IMR-90 (cell line): ENCODE measurements at regions not wholly inside any gene's neighbourhood (a gene's known extent, or its start where the extent isn't known, plus 50 kb on each side); places are given as distances from the start of the nearest gene placed in this dataset.

Source experiments
- ATAC-seq: fragments of 200-7000 bp; cut with Tn5 transposase; 2 replicates; pipeline ENCODE4 v1.9.1; 2020; ENCODE audit warnings: low read depth, mild to moderate bottlenecking, moderate library complexity
- BruUV-seq: library from RNA; stranded (reverse); fragments of 400-500 nt; replicated peaks from 2 replicates; lab custom pipeline; 2021; lab: Mats Ljungman, UMichigan
- CTCF ChIA-PET: fragments of 300-600 bp; formaldehyde crosslinking; extraction: SDS; loops from one replicate; lab custom pipeline; 2021; ENCODE audit warnings: antibody characterized with exemption; lab: Yijun Ruan, JAX
- POLR2A ChIA-PET: fragments of 300-600 bp; sonication (Branson Sonifier 250); formaldehyde crosslinking; loops from one replicate; lab custom pipeline; 2022; ENCODE audit warnings: antibody characterized with exemption; ENCODE audit not compliant: unreplicated experiment; lab: Charles Lee
- DNase-seq: peaks from one replicate; pipeline ENCODE4 v3.0.0; 2013
- H2AFZ ChIP-seq: replicated peaks from 2 replicates; pipeline ENCODE3; 2013; ENCODE audit warnings: low read length, mild to moderate bottlenecking; ENCODE audit not compliant: poor library complexity
- H2AK5ac ChIP-seq: 2 replicates; pipeline ENCODE4 v1.6.1; 2013; ENCODE audit warnings: low read depth, low read length, inconsistent platforms
- H2AK9ac ChIP-seq: replicated peaks from 2 replicates; pipeline ENCODE3; 2013; ENCODE audit warnings: mild to moderate bottlenecking, low read depth, low read length, moderate library complexity; ENCODE audit not compliant: poor library complexity
- H2BK120ac ChIP-seq: 2 replicates; pipeline ENCODE4 v1.6.1; 2013; ENCODE audit warnings: low read depth, low read length, inconsistent platforms
- H2BK15ac ChIP-seq: 3 replicates; pipeline ENCODE4 v1.6.1; 2013; ENCODE audit warnings: low read depth, low read length, inconsistent platforms
- H2BK20ac ChIP-seq: 2 replicates; pipeline ENCODE4 v1.6.1; 2013; ENCODE audit warnings: low read depth, mild to moderate bottlenecking, inconsistent platforms, low read length, moderate library complexity
- H2BK5ac ChIP-seq: 2 replicates; pipeline ENCODE4 v1.6.1; 2013; ENCODE audit warnings: mild to moderate bottlenecking, low read depth, low read length, inconsistent platforms; ENCODE audit not compliant: poor library complexity, severe bottlenecking
- H3K14ac ChIP-seq: replicated peaks from 2 replicates; pipeline ENCODE4 v1.6.1; 2013; ENCODE audit warnings: low read depth, low read length, inconsistent platforms
- H3K18ac ChIP-seq: 2 replicates; pipeline ENCODE4 v1.6.1; 2013; ENCODE audit warnings: low read depth, low read length, control low read depth
- H3K23ac ChIP-seq: 2 replicates; pipeline ENCODE4 v1.6.1; 2013; ENCODE audit warnings: low read depth, low read length, inconsistent platforms
- H3K27ac ChIP-seq: 2 replicates; pipeline ENCODE4 v1.5.1; 2013; ENCODE audit warnings: mild to moderate bottlenecking, control low read depth, low read length; ENCODE audit not compliant: insufficient read depth
- H3K27me3 ChIP-seq: 2 replicates; pipeline ENCODE4 v1.6.1; 2013; ENCODE audit warnings: low read length; ENCODE audit not compliant: control insufficient read depth, insufficient read depth
- H3K36me3 ChIP-seq: 2 replicates; pipeline ENCODE4 v1.6.1; 2013; ENCODE audit warnings: low read length, mixed read lengths; ENCODE audit not compliant: control insufficient read depth, insufficient read depth
- H3K4ac ChIP-seq: 2 replicates; pipeline ENCODE4 v1.6.1; 2013; ENCODE audit warnings: low read depth, low read length, inconsistent platforms
- H3K4me1 ChIP-seq: 2 replicates; pipeline ENCODE4 v1.6.1; 2013; ENCODE audit warnings: low read length, mixed read lengths; ENCODE audit not compliant: control insufficient read depth, insufficient read depth
- H3K4me2 ChIP-seq: 2 replicates; pipeline ENCODE4 v1.6.1; 2013; ENCODE audit warnings: low read depth, mild to moderate bottlenecking, control low read depth, low read length, moderate library complexity
- H3K4me3 ChIP-seq: 2 replicates; pipeline ENCODE4 v1.5.1; 2013; ENCODE audit warnings: low read depth, mild to moderate bottlenecking, control low read depth, low read length, moderate library complexity; ENCODE audit not compliant: insufficient read depth
- H3K56ac ChIP-seq: 2 replicates; pipeline ENCODE4 v1.6.1; 2013; ENCODE audit warnings: low read length, inconsistent platforms; ENCODE audit not compliant: insufficient read depth; ENCODE audit errors: extremely low read depth
- H3K79me1 ChIP-seq, 2 experiments: 2 replicates each; pipeline ENCODE4 v1.6.1; 2013; ENCODE audit warnings: low read length in 2 of 2, inconsistent platforms in 1 of 2, low read depth in 1 of 2
- H3K9ac ChIP-seq: 2 replicates; pipeline ENCODE4 v1.6.1; 2013; ENCODE audit warnings: low read depth, low read length, control low read depth
- H3K9me1 ChIP-seq: 2 replicates; pipeline ENCODE4 v1.6.1; 2013; ENCODE audit warnings: low read length, inconsistent platforms; ENCODE audit not compliant: insufficient read depth
- H3K9me3 ChIP-seq: 2 replicates; pipeline ENCODE4 v1.6.1; 2013; ENCODE audit warnings: low read length; ENCODE audit not compliant: control insufficient read depth, insufficient read depth
- H4K20me1 ChIP-seq: 2 replicates; pipeline ENCODE4 v1.6.1; 2013; ENCODE audit warnings: low read length, inconsistent platforms; ENCODE audit not compliant: insufficient read depth
- H4K5ac ChIP-seq: 2 replicates; pipeline ENCODE4 v1.6.1; 2013; ENCODE audit warnings: mild to moderate bottlenecking, low read depth, low read length, control low read depth
- H4K8ac ChIP-seq, 2 experiments: 2 replicates each; pipeline ENCODE4 v1.6.1; 2013; ENCODE audit warnings: low read depth in 2 of 2, low read length in 2 of 2, control low read depth in 1 of 2, inconsistent platforms in 1 of 2
- H4K91ac ChIP-seq: 2 replicates; pipeline ENCODE4 v1.6.1; 2013; ENCODE audit warnings: low read depth, low read length, inconsistent platforms; ENCODE audit not compliant: insufficient read depth
- USF2 ChIP-seq: fragments of 150-350 bp; IDR thresholded peaks from 2 replicates; pipeline ENCODE4 v1.6.1; 2017; ENCODE audit warnings: mild to moderate bottlenecking, antibody characterized with exemption, low read length, low read depth
- WGBS, 2 experiments: methylation state at CpG; one replicate each; pipeline versions ENCODE4 v1.1.5 to v1.1.7; 2013; ENCODE audit warnings: missing lambda C conversion rate in 2 of 2; ENCODE audit not compliant: insufficient read length in 1 of 2; ENCODE audit errors: extremely low coverage in 2 of 2; 5-methylcytosine and 5-hydroxymethylcytosine counted together
- dilution Hi-C: fragments of 300-500 bp; cut with HindIII; formaldehyde crosslinking; loops from one replicate; pipeline ENCODE4 v1.14.3; 2018; ENCODE audit warnings: low sequenced_read_pairs; ENCODE audit not compliant: unreplicated experiment
- in situ Hi-C: fragments of 300-500 bp; cut with MboI; formaldehyde crosslinking; loops from 3 replicates; pipeline ENCODE4 v1.14.3; 2019; ENCODE audit warnings: low sequenced_read_pairs, inconsistent platforms, mixed read lengths
- intact Hi-C: fragments of 100-400 bp; cut with micrococcal nuclease; formaldehyde crosslinking; loops from 2 replicates; pipeline ENCODE4 v1.10.0; 2022

- CTCF ChIA-PET, result no interaction called here
- H3K79me1 ChIP-seq, result no peaks in the 10 kb centered on the region
- no peak overlapping the region for H2AK9ac ChIP-seq
- dilution Hi-C loops, result no loop called here
- ATAC-seq (no peak), DNase-seq (no peak)
- no peak overlapping the region for H3K9ac ChIP-seq
- intact Hi-C loops, result loop anchor here (5.0 to 10.0 kb wide), 3 partner anchors 245 to 713 kb away; no protein-coding TSS in a partner anchor
- H4K91ac ChIP-seq, result no peak overlapping the region
- no peak overlapping the region for H3K23ac ChIP-seq
- no peak overlapping the region for H2AK5ac ChIP-seq
- no peak overlapping the region; the same call in 1 of the 2 replicates for H4K5ac ChIP-seq
- no peak overlapping the region for H3K14ac ChIP-seq
- no peak overlapping the region for H2BK20ac ChIP-seq
- no TSS peak for BruUV-seq
- no peaks in the 10 kb centered on the region for H4K20me1 ChIP-seq
- in situ Hi-C loops, result loop anchor here (5.0 to 25.0 kb wide), 3 partner anchors 968 to 1268 kb away; no protein-coding TSS in a partner anchor
- H4K8ac ChIP-seq, result no peak overlapping the region; a peak in 1 of 4 replicates
- no peak overlapping the region for H2BK5ac ChIP-seq
- no peaks in the 10 kb centered on the region for H3K36me3 ChIP-seq
- no peak overlapping the region for H2AFZ ChIP-seq
- H3K18ac ChIP-seq, result no peak overlapping the region
- no peak for TF ChIP-seq USF2
- H3K4ac ChIP-seq, result no peak overlapping the region
- POLR2A ChIA-PET, result no interaction called here
- WGBS, 2 experiments, result no CpG with 5 or more reads among the region's 1 CpG
- no peaks in the 10 kb centered on the region; the same call in 1 of the 2 replicates for H3K4me1 ChIP-seq
- H3K56ac ChIP-seq, result no peak overlapping the region
- 0 out of 2 replicates have a peak, but pooled peaks cover 5% of the 10 kb centered on the region for H3K9me1 ChIP-seq
- no peak overlapping the region for H2BK15ac ChIP-seq
- no peaks in the 10 kb centered on the region for H3K9me3 ChIP-seq
- H3K27me3 ChIP-seq, result no peaks in the 10 kb centered on the region
- H3K4me2 ChIP-seq, result no peak overlapping the region
- H3K4me3 ChIP-seq, result no peak overlapping the region
- H2BK120ac ChIP-seq, result no peak overlapping the region
- H3K27ac ChIP-seq, result no peak overlapping the region
Observed at GRCh38 chr3:178329936-178330335, 206.3 kb upstream of the KCNMB2 start.
